GM12874 (cell line): ENCODE measurements at regions not wholly inside any gene's neighbourhood (a gene's known extent, or its start where the extent isn't known, plus 50 kb on each side); places are given as distances from the start of the nearest gene placed in this dataset.

Experiments used
- TF ChIP-seq, protein P1 (sequence below): IDR thresholded peaks from 2 replicates; pipeline ENCODE4 v1.5.1; 2011; ENCODE audit warnings: low read depth, mild to moderate bottlenecking, control low read depth, low read length, moderate library complexity; ENCODE audit not compliant: insufficient read depth

DNA sequence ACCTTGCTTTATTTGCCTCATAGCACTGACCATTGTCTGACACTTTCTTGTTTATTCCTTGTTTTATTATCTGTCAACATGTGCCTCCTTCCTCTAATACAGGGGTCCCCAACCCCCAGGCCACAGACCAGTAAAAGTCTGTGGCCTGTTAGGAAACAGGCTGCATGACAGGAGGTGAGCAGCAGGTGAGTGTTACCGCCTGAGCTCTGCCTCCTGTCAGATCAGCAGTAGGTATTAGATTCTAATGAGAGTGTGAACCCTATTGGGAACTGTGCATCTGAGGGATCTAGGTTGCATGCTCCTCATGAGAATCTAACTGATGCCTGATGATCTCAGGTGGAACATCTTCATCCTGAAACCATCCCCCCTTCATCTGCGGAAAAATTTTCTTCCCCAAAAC is 228.0 kb downstream of the HINT1 start:
- TF ChIP-seq, protein P1, sequence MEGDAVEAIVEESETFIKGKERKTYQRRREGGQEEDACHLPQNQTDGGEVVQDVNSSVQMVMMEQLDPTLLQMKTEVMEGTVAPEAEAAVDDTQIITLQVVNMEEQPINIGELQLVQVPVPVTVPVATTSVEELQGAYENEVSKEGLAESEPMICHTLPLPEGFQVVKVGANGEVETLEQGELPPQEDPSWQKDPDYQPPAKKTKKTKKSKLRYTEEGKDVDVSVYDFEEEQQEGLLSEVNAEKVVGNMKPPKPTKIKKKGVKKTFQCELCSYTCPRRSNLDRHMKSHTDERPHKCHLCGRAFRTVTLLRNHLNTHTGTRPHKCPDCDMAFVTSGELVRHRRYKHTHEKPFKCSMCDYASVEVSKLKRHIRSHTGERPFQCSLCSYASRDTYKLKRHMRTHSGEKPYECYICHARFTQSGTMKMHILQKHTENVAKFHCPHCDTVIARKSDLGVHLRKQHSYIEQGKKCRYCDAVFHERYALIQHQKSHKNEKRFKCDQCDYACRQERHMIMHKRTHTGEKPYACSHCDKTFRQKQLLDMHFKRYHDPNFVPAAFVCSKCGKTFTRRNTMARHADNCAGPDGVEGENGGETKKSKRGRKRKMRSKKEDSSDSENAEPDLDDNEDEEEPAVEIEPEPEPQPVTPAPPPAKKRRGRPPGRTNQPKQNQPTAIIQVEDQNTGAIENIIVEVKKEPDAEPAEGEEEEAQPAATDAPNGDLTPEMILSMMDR = no peak

DNA sequence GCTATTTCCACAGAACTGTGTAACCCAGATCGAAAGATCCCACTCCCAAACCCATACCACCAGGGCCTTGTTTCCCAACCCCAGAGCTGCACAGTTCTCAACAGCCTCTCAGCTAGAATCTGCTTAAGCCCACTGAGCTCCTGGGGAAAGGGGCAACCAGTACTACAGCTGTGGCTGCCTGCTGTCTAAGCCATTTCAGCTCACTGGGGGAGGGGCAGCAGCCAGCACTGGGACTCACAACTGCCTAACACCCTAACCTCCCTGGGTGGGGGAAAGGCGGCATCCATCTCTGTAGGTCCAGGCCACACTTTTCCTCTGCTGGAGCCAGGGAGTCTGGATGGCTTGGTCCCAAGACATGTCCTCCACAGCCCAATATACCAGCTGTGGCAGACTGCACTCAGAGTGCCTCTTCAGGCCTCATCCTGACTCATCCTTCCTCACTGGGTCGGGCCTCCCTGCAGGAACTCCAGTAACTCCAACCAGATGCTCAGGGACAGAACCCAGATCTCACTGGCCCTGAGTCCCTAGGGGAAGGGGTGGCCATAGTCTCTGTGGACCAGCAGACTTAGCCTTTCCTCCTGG is 241.4 kb downstream of the HINT1 start:
- TF ChIP-seq, protein P1 = no peak

DNA sequence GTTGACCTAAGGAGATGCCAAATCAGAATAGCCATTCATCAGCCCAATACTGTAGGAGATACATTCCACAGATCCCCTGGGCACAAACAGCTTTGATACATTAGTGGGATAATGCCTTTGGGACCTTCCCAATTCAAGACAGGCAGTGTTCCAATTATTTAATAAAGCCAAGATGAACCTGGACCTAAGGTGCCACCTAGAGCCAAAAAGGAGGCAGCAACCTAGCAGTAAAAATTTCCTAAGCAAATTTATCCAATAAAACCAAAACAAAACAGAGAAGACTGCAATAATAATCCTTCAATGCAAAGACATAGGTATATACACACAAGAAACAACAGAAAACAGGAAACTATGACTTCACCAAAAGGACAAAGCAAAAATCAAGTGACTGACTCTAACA is 253.0 kb downstream of the HINT1 start:
- TF ChIP-seq, protein P1 = no peak

DNA sequence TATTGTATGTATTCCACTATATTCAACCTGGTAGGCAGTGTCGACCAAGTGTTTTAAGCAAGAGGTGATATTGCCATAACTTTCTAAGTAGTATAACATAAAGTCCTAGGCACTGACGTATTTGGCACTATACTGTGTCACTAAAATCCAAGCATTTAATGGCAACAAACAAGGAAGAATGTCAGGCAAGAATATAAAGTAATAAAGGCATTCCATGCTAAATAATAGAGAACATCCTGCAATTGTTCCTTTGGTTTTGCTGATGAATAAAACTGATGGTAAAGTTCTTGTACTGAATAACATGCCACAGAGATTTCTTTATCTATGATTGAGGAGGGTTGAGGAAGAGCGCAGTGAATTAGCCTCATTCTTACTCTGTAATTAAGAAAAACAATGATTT is 256.9 kb downstream of the HINT1 start:
- TF ChIP-seq, protein P1 = no peak

DNA sequence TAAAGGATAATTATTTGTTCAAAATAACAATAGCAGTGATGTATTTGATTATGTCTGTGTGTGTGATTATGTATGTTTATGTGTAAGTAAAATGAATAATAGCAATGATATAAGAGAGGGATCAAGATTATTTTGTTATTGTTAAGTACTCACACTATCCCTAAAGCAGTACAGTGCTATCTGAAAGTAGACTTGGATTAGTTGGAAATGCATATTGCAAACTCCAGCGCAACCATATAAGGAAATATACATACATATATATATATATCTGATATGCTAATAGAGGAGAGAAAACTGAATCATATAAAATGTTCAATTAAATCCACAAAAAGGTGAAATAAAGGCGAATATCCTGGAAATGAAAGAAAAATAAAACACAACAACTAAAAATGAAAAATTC is 268.4 kb downstream of the HINT1 start:
- TF ChIP-seq, protein P1 = no peak

DNA sequence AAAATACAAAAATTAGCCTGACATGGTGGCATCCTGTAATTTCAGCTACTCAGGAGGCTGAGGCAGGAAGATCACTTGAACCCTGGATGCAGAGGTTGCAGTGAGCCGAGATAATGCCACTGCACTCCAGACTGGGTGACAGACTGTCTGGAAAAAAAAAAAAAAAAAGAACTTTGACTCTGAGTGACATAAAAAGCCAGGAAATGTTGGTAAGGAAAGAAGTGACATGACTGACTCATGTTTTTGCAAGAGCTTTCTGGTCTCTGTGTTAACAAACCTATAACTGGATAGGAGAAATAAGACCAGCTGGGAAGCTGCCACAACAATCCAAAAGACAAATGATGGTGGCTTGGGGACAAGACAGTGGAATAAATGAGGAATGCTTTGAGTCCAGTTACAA is 272.1 kb downstream of the HINT1 start:
- TF ChIP-seq, protein P1 = no peak

DNA sequence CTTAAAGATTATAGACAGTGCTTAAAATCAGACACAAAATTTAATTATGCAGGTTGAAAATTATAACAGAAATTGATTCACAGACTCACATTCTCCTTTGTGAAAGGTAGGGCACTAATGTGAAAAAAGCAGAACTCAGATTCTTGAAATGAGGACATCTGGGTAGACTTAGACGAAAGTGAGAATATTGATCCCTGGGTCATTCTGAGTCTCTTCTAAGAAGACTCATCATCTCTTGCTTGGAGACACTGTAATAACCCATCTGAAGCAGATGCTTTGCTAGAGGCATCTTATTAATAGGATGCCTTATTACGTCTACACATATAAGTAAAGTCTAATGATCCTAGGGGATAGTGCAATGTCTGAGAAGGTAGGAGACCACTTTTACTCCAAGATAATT is 274.4 kb downstream of the HINT1 start:
- TF ChIP-seq, protein P1 = no peak
